Vagina (tissue), 2 donors: ENCODE measurements at regions not wholly inside any gene's neighbourhood (a gene's known extent, or its start where the extent isn't known, plus 50 kb on each side); places are given as distances from the start of the nearest gene placed in this dataset.

Experiments
- CTCF ChIP-seq, 3 experiments: fragments of 450-650 bp in 2 of 3; fragments of 200-600 bp in 1 of 3; sonication (generic) in 1 of 3; IDR thresholded peaks; one replicate each; pipeline ENCODE4 v1.5.1; 2017 to 2019; ENCODE audit warnings: antibody characterized with exemption in 3 of 3, mild to moderate bottlenecking in 2 of 3, moderate library complexity in 2 of 3
- POLR2A ChIP-seq, 2 donors: fragments of 450-650 bp; IDR thresholded peaks; one replicate each; pipeline ENCODE4 v1.6.1; 2017; ENCODE audit warnings: antibody characterized with exemption in 2 of 2, mild to moderate bottlenecking in 2 of 2, moderate library complexity in 2 of 2
- POLR2AphosphoS5 ChIP-seq, 2 donors: sonication (generic); formaldehyde crosslinking; IDR thresholded peaks; one replicate each; pipeline ENCODE4 v1.9.0; 2017; ENCODE audit warnings: antibody characterized with exemption in 2 of 2, mild to moderate bottlenecking in 2 of 2, low read depth in 1 of 2; ENCODE audit not compliant: insufficient read depth in 1 of 2

GRCh38 chr4:134632056-134632455 is 430.5 kb upstream of the PABPC4L start:
- TF ChIP-seq CTCF (IDR thresholded peaks at IDR 0.05): no peak
- no peak for TF ChIP-seq POLR2A (IDR thresholded peaks at IDR 0.05)
- no peak for TF ChIP-seq POLR2AphosphoS5 (IDR thresholded peaks at IDR 0.05; ENCODE audit: insufficient read depth in 1 of 2, low read depth in 1 of 2)
